ENCODE measurements at regions not wholly inside any gene's neighbourhood (a gene's known extent, or its start where the extent isn't known, plus 50 kb on each side); places are given as distances from the start of the nearest gene placed in this dataset.

- no peak for FAIRE-seq
Observed at GRCh38 chr11:90803366-90803765, 580.5 kb upstream of the CHORDC1 start.

GRCh38 chr11:90798769-90799168, 575.9 kb upstream of the CHORDC1 start:
- FAIRE-seq: no peak

- no peak for FAIRE-seq
Observed at GRCh38 chr11:90795746-90796145, 572.9 kb upstream of the CHORDC1 start.

GRCh38 chr11:90788961-90789360, 566.1 kb upstream of the CHORDC1 start:
- no peak for FAIRE-seq

- FAIRE-seq: no peak
Observed at GRCh38 chr11:90784241-90784814, 561.5 kb upstream of the CHORDC1 start.

- FAIRE-seq: no peak
Observed at GRCh38 chr11:90783111-90783510, 560.3 kb upstream of the CHORDC1 start.

GRCh38 chr11:90779098-90779497, 556.2 kb upstream of the CHORDC1 start:
- FAIRE-seq: no peak

GRCh38 chr11:90775567-90776165, 552.8 kb upstream of the CHORDC1 start:
- FAIRE-seq: no peak

GRCh38 chr11:90774727-90775566, 552.1 kb upstream of the CHORDC1 start:
- no peak for FAIRE-seq

- FAIRE-seq: no peak
Observed at GRCh38 chr11:90770007-90770406, 547.2 kb upstream of the CHORDC1 start.

GRCh38 chr11:90766121-90766520, 543.3 kb upstream of the CHORDC1 start:
- no peak for FAIRE-seq

- FAIRE-seq: no peak
Observed at GRCh38 chr11:90764691-90765090, 541.8 kb upstream of the CHORDC1 start.

GRCh38 chr11:90757849-90758494, 535.1 kb upstream of the CHORDC1 start:
- FAIRE-seq: no peak

GRCh38 chr11:90756617-90757016, 533.8 kb upstream of the CHORDC1 start:
- no peak for FAIRE-seq

GRCh38 chr11:90753546-90753945, 530.7 kb upstream of the CHORDC1 start:
- FAIRE-seq: no peak

- FAIRE-seq: no peak
Observed at GRCh38 chr11:90747057-90747456, 524.2 kb upstream of the CHORDC1 start.

GRCh38 chr11:90744169-90744568, 521.3 kb upstream of the CHORDC1 start:
- no peak for FAIRE-seq

GRCh38 chr11:90738799-90739198, 516.0 kb upstream of the CHORDC1 start:
- FAIRE-seq: no peak

GRCh38 chr11:90737444-90738050, 514.7 kb upstream of the CHORDC1 start:
- FAIRE-seq: no peak

GRCh38 chr11:90732486-90732885, 509.6 kb upstream of the CHORDC1 start:
- FAIRE-seq: no peak

GRCh38 chr11:90723475-90723874, 500.6 kb upstream of the CHORDC1 start:
- no peak for FAIRE-seq

- no peak for FAIRE-seq
Observed at GRCh38 chr11:90722552-90723190, 499.8 kb upstream of the CHORDC1 start.

GRCh38 chr11:90717522-90717921, 494.7 kb upstream of the CHORDC1 start:
- FAIRE-seq: no peak

All from TTC549 (cell line).